Naive thymus-derived CD4-positive, alpha-beta T cell (primary cell): ENCODE measurements at regions not wholly inside any gene's neighbourhood (a gene's known extent, or its start where the extent isn't known, plus 50 kb on each side); places are given as distances from the start of the nearest gene placed in this dataset.
"Not testable (repeated sequence)": the region's sequence is repeated elsewhere in the genome, so short reads cannot be mapped to it uniquely, and the experiment has no call there.

Experiments
- ATAC-seq: fragments of 150-1000 bp; cut with Tn5 transposase; 2 replicates; pipeline ENCODE4 v1.10.0; 2021; ENCODE audit warnings: mild to moderate bottlenecking, moderate library complexity
- CTCF ChIA-PET: fragments of 350-600 bp; sonication (Branson Sonifier 250); formaldehyde crosslinking; loops from one replicate; lab custom pipeline; 2021; ENCODE audit warnings: antibody characterized with exemption; lab: Charles Lee
- POLR2A ChIA-PET: fragments of 350-600 bp; sonication (Branson Sonifier 250); formaldehyde crosslinking; loops from one replicate; lab custom pipeline; 2021; ENCODE audit warnings: antibody characterized with exemption, inconsistent platforms; lab: Charles Lee
- DNase-seq, 9 donors: peaks; one replicate each; pipeline versions ENCODE4 v3.0.0 to v3.0.0-alpha.2; 2020 to 2022; ENCODE audit warnings: mixed read lengths in 1 of 9
- H3K27ac ChIP-seq: one replicate; pipeline ENCODE4 v1.7.0; 2013; ENCODE audit warnings: mild to moderate bottlenecking, low read depth, low read length, moderate library complexity
- H3K27me3 ChIP-seq, 2 donors: one replicate each; pipeline ENCODE4 v1.7.0; 2013; ENCODE audit warnings: low read length in 2 of 2, mild to moderate bottlenecking in 2 of 2, moderate library complexity in 2 of 2; ENCODE audit not compliant: control insufficient read depth in 2 of 2, insufficient read depth in 2 of 2
- H3K36me3 ChIP-seq, 3 experiments: 1 replicate in 2 of 3; 2 replicates in 1 of 3; pipeline ENCODE4 v1.7.0; 2013; ENCODE audit warnings: low read length in 3 of 3, mild to moderate bottlenecking in 3 of 3, moderate library complexity in 1 of 3; ENCODE audit not compliant: insufficient read depth in 3 of 3, control insufficient read depth in 2 of 3
- H3K4me1 ChIP-seq, 2 donors: one replicate each; pipeline ENCODE4 v1.7.0; 2013; ENCODE audit warnings: low read length in 2 of 2, mild to moderate bottlenecking in 2 of 2, moderate library complexity in 1 of 2; ENCODE audit not compliant: control insufficient read depth in 2 of 2, insufficient read depth in 2 of 2
- H3K4me3 ChIP-seq: 2 replicates; pipeline ENCODE4 v1.7.0; 2013; ENCODE audit warnings: mild to moderate bottlenecking, low read length
- H3K9me3 ChIP-seq, 3 experiments: 1 replicate in 2 of 3; 2 replicates in 1 of 3; pipeline ENCODE4 v1.7.0; 2013; ENCODE audit warnings: low read length in 3 of 3; ENCODE audit not compliant: control insufficient read depth in 2 of 3
- H3K27ac Mint-ChIP-seq, 9 donors: one replicate each; pipeline ENCODE4 v1.8.0; 2020 to 2022; ENCODE audit warnings: mixed read lengths in 9 of 9, mild to moderate bottlenecking in 8 of 9, moderate library complexity in 5 of 9, inconsistent platforms in 2 of 9
- H3K27me3 Mint-ChIP-seq, 5 donors: one replicate each; pipeline ENCODE4 v1.8.0; 2021 to 2022; ENCODE audit warnings: mixed read lengths in 5 of 5, mild to moderate bottlenecking in 1 of 5
- H3K36me3 Mint-ChIP-seq, 5 donors: one replicate each; pipeline ENCODE4 v1.8.0; 2020 to 2022; ENCODE audit warnings: mixed read lengths in 5 of 5, mild to moderate bottlenecking in 3 of 5, inconsistent platforms in 1 of 5
- H3K4me1 Mint-ChIP-seq, 7 donors: one replicate each; pipeline ENCODE4 v1.8.0; 2020 to 2022; ENCODE audit warnings: mixed read lengths in 7 of 7, mild to moderate bottlenecking in 3 of 7, inconsistent platforms in 1 of 7
- H3K4me3 Mint-ChIP-seq, 10 donors: one replicate each; pipeline ENCODE4 v1.8.0; 2020 to 2022; ENCODE audit warnings: mild to moderate bottlenecking in 10 of 10, mixed read lengths in 10 of 10, moderate library complexity in 6 of 10, inconsistent platforms in 2 of 10
- H3K9me3 Mint-ChIP-seq, 11 donors: one replicate each; pipeline ENCODE4 v1.8.0; 2020 to 2022; ENCODE audit warnings: mixed read lengths in 11 of 11, mild to moderate bottlenecking in 4 of 11, inconsistent platforms in 1 of 11, moderate library complexity in 1 of 11
- intact Hi-C, 2 donors: fragments of 100-400 bp; cut with micrococcal nuclease; formaldehyde crosslinking; loops; one replicate each; pipeline ENCODE4 v1.15.1; 2023

DNA sequence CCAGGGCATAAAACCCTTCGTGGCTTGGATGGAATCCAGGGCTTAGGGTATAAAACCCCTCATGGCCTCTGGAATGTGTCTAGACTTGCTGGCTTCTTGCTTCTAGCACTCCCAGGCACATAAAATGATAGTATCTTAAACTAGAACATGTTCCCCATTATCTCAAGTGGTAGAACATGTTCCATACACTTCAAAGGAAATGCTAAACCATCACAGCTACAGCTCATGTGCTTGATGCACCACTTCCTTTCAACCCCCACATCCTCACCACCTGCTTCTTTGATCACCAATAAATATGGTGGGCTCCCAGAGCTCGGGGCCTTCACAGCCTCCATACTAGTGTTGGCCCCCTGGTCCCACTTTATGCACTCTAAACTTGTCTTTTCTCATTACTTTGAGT is 204.3 kb downstream of the UXS1 start:
- H3K36me3 Mint-ChIP-seq = peaks cover 11 to 39% (median 18%) of the 10 kb centered on the region in 5 donors
- H3K27me3 Mint-ChIP-seq, ATAC-seq, H3K4me3 ChIP-seq, H3K36me3 ChIP-seq, H3K27ac ChIP-seq, H3K27me3 ChIP-seq: not testable (repeated sequence)
- H3K9me3 Mint-ChIP-seq = peaks cover 20 to 60% (median 38%) of the 10 kb centered on the region in 11 donors
- H3K27ac Mint-ChIP-seq = peak overlapping the region in 6 of 9 donors; percentile 26 to 74 (median 50)
- DNase-seq = peak in 6 of 9 donors; percentile 12 to 69 (median 42)
- H3K4me3 Mint-ChIP-seq = peak overlapping the region in 8 of 10 donors; percentile 12 to 71 (median 56)
- intact Hi-C loops = loop anchor here in 1 of 2 donors (5.0 kb wide), 1 partner anchor 67 kb away; no protein-coding TSS in a partner anchor
- Histone ChIP-seq H3K9me3 (peaks cover 5 to 50% (median 8%) of the 10 kb centered on the region in 3 experiments), H3K4me1 (peaks cover 7 to 27% of the 10 kb centered on the region in 2 donors)
- peaks cover 6 to 91% (median 57%) of the 10 kb centered on the region in 7 donors for H3K4me1 Mint-ChIP-seq
- CTCF ChIA-PET = interaction anchor here (0.7 to 0.9 kb wide), 2 partner anchors 52 to 56 kb away, joined by 3 to 4 read pairs; no protein-coding TSS in a partner anchor
- POLR2A ChIA-PET = interaction anchor here (0.5 to 2.1 kb wide), 4 partner anchors 16 to 56 kb away, joined by 3 to 5 read pairs (median 4); no protein-coding TSS in a partner anchor

DNA sequence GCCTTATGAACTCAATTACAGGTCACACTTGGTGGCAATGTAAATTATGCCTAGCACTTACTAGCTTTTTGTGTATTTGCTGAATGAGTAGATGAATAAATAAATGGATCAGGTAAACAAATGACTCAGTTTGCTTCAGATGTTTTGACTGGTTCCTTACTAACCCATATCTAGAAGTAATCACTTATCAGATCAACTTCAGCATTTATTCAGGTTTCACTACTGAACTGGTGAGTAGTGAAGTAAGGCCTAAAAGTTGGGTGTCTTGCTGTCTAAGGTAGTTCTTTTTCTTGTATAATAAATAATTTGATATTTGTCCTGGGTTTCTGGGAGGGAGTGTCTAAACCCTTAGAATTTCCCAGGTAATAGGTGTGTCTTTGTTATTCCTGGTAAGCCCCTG is 205.0 kb downstream of the UXS1 start:
- Mint-ChIP-seq H3K9me3 (peaks cover 20 to 53% (median 37%) of the 10 kb centered on the region in 11 donors), H3K4me1 (peaks cover 6 to 89% (median 57%) of the 10 kb centered on the region in 7 donors), H3K27ac (peak overlapping the region in 2 of 9 donors; percentile 16 to 74), H3K4me3 (peak overlapping the region in 4 of 10 donors; percentile 21 to 71 (median 44)), H3K36me3 (peaks cover 9 to 33% (median 19%) of the 10 kb centered on the region in 5 donors), H3K27me3 (no peaks in the 10 kb centered on the region)
- ChIA-PET CTCF (interaction anchor here (0.7 kb wide), 1 partner anchor 53 kb away, joined by 4 read pairs; no protein-coding TSS in a partner anchor), POLR2A (interaction anchor here (0.5 to 1.4 kb wide), 3 partner anchors 17 to 152 kb away, joined by 3 to 4 read pairs (median 3); no protein-coding TSS in a partner anchor)
- no peak overlapping the region for H3K4me3 ChIP-seq
- intact Hi-C loops = loop anchor here in 1 of 2 donors (5.0 kb wide), 1 partner anchor 68 kb away; no protein-coding TSS in a partner anchor
- ATAC-seq = no peak
- H3K4me1 ChIP-seq = peaks cover 7 to 27% of the 10 kb centered on the region in 2 donors
- H3K36me3 ChIP-seq = no peaks in the 10 kb centered on the region
- no peak for DNase-seq
- peaks cover 5 to 43% (median 5%) of the 10 kb centered on the region in 3 experiments for H3K9me3 ChIP-seq
- no peaks in the 10 kb centered on the region for H3K27me3 ChIP-seq
- H3K27ac ChIP-seq = no peak overlapping the region

DNA sequence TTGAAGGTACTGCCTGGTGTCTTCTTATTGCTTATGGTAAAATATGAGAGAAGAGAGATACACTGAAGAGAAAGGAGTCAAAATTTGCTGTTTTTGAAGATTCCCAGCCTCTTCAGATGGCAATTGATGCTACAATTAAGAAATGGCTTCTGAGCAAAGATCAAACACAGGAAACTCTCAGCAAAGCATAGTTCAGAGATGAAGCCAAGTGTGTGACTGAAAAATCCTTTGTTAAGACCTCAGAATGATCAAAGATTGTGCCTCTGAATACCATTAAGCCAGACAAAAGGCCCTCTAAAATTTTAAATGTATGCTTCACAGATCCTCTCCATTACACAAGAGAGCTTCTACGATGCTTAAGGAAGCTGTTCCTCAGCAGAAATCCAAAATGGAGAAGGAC is 216.3 kb downstream of the UXS1 start:
- Histone ChIP-seq H3K27ac (peak overlapping the region; percentile 4), H3K9me3 (no peaks in the 10 kb centered on the region), H3K27me3 (no peaks in the 10 kb centered on the region), H3K4me3 (no peak overlapping the region), H3K4me1 (peaks cover 0 to 37% of the 10 kb centered on the region in 2 donors), H3K36me3 (no peaks in the 10 kb centered on the region)
- peaks cover 0 to 2% (median 0%) of the 10 kb centered on the region in 5 donors for H3K27me3 Mint-ChIP-seq
- peak; percentile 57 for ATAC-seq
- ChIA-PET CTCF (interaction anchor here (0.7 kb wide), 1 partner anchor 59 kb away, joined by 3 read pairs; no protein-coding TSS in a partner anchor), POLR2A (interaction anchor here (0.8 to 2.1 kb wide), 4 partner anchors 8 to 50 kb away, joined by 3 to 8 read pairs (median 4); no protein-coding TSS in a partner anchor)
- peaks cover 0 to 3% (median 0%) of the 10 kb centered on the region in 5 donors for H3K36me3 Mint-ChIP-seq
- peak overlapping the region in 7 of 10 donors; percentile 1 to 52 (median 19) for H3K4me3 Mint-ChIP-seq
- H3K4me1 Mint-ChIP-seq = peaks cover 6 to 69% (median 55%) of the 10 kb centered on the region in 7 donors
- intact Hi-C loops = loop anchor here in 1 of 2 donors (1.0 to 5.0 kb wide), 3 partner anchors 8 to 401 kb away; no protein-coding TSS in a partner anchor
- peak in 5 of 9 donors; percentile 21 to 34 (median 30) for DNase-seq
- H3K9me3 Mint-ChIP-seq = peaks cover 0 to 4% (median 0%) of the 10 kb centered on the region in 11 donors
- H3K27ac Mint-ChIP-seq = peak overlapping the region in 8 of 9 donors; percentile 67 to 86 (median 80)

DNA sequence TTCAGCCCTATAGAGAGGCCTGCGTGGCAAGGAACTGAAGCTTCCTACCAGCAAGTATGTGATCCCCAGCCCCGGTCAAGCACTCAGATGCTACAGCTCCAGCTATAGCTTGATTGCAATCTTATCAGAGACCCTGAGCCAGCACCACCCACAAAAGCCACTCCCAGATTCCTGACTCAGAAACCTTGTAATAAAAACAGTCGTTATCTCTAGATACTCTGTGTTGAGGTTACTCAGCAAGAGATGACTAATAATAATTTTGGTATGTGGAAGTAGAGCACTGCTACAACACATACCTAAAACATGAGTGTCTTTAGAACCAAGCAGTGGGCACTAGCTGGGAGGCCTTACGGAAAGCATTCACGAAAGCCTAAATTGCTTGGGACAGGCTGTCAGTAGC is 216.9 kb downstream of the UXS1 start:
- H3K4me1 Mint-ChIP-seq = peaks cover 7 to 75% (median 59%) of the 10 kb centered on the region in 7 donors
- no peak overlapping the region for H3K27ac ChIP-seq
- H3K4me3 ChIP-seq = no peak overlapping the region
- H3K36me3 Mint-ChIP-seq = peaks cover 0 to 3% (median 0%) of the 10 kb centered on the region in 5 donors
- peaks cover 0 to 2% (median 0%) of the 10 kb centered on the region in 5 donors for H3K27me3 Mint-ChIP-seq
- no peaks in the 10 kb centered on the region for H3K27me3 ChIP-seq
- ATAC-seq (no peak), DNase-seq (no peak)
- peaks cover 0 to 41% of the 10 kb centered on the region in 2 donors for H3K4me1 ChIP-seq
- H3K9me3 ChIP-seq = no peaks in the 10 kb centered on the region
- peaks cover 0 to 4% (median 0%) of the 10 kb centered on the region in 11 donors for H3K9me3 Mint-ChIP-seq
- peak overlapping the region in 8 of 9 donors; percentile 66 to 89 (median 83) for H3K27ac Mint-ChIP-seq
- ChIA-PET POLR2A (interaction anchor here (2.1 kb wide), 1 partner anchor 9 kb away, joined by 8 read pairs; no protein-coding TSS in a partner anchor), CTCF (no interaction called here)
- no peaks in the 10 kb centered on the region for H3K36me3 ChIP-seq
- intact Hi-C loops = loop anchor here in 1 of 2 donors (5.0 kb wide), 2 partner anchors 120 to 400 kb away; no protein-coding TSS in a partner anchor
- peak overlapping the region in 6 of 10 donors; percentile 4 to 52 (median 16) for H3K4me3 Mint-ChIP-seq

DNA sequence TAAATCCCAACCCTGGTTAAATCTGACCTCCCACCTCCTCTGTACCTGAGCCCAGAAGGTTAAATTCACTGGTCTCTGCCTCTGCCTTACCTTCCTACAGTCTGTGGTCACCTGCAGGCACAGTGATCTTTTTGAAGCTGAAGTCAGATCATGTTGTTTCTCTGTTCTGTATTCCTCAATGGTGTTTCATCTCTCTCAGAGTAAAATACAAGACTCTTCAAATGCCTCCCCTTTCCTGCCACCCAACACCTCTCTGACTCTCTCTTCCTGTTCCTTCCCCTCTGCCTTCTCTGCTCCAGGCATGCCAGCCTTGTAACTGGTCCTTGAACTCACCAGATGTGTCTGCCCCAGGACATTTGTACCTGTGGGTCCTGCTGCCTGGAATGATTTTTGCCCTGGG is 219.3 kb downstream of the UXS1 start:
- H3K27me3 ChIP-seq = no peaks in the 10 kb centered on the region
- ATAC-seq = no peak
- peaks cover 0 to 2% (median 0%) of the 10 kb centered on the region in 5 donors for H3K27me3 Mint-ChIP-seq
- ChIA-PET POLR2A (interaction anchor here (0.9 to 1.2 kb wide), 2 partner anchors 95 to 186 kb away, joined by 3 to 4 read pairs; no protein-coding TSS in a partner anchor), CTCF (interaction anchor here (0.6 to 0.7 kb wide), 2 partner anchors 66 to 122 kb away, joined by 3 to 4 read pairs; no protein-coding TSS in a partner anchor)
- peak overlapping the region in 8 of 9 donors; percentile 78 to 93 (median 88) for H3K27ac Mint-ChIP-seq
- H3K4me3 ChIP-seq = no peak overlapping the region
- DNase-seq = peak in 5 of 9 donors; percentile 27 to 45 (median 40)
- peaks cover 0 to 3% (median 0%) of the 10 kb centered on the region in 5 donors for H3K36me3 Mint-ChIP-seq
- no peaks in the 10 kb centered on the region for H3K9me3 ChIP-seq
- H3K9me3 Mint-ChIP-seq = peaks cover 0 to 4% (median 0%) of the 10 kb centered on the region in 11 donors
- H3K27ac ChIP-seq = peak overlapping the region; percentile 9
- H3K4me3 Mint-ChIP-seq = peak overlapping the region in 9 of 10 donors; percentile 30 to 82 (median 69)
- peaks cover 12 to 96% (median 64%) of the 10 kb centered on the region in 7 donors for H3K4me1 Mint-ChIP-seq
- peaks cover 0 to 54% of the 10 kb centered on the region in 2 donors for H3K4me1 ChIP-seq
- intact Hi-C loops = loop anchor here in 1 of 2 donors (5.0 kb wide), 3 partner anchors 82 to 398 kb away; no protein-coding TSS in a partner anchor
- no peaks in the 10 kb centered on the region for H3K36me3 ChIP-seq

DNA sequence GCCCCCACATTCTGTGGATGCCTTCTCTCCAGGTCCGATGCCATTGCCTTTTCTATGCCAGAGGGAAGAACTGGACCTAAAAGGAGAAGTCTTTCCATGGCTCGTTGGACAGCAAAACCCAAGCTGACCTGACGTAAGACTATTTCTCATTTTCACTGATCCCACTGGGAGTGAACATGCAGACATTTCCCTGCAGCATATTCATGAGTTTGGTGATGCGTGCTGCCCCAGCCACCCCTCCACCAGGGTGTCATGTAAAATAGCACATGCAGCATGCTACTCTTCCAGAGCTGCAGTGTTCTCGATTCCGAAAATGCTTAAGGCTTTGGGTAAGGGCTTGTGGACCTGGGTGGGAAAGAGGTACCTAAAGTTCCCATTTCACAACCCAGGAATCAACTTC is 221.2 kb downstream of the UXS1 start:
- ATAC-seq = no peak
- Histone ChIP-seq H3K4me1 (peaks cover 0 to 47% of the 10 kb centered on the region in 2 donors), H3K27me3 (no peaks in the 10 kb centered on the region), H3K9me3 (no peaks in the 10 kb centered on the region), H3K27ac (no peak overlapping the region), H3K4me3 (no peak overlapping the region), H3K36me3 (no peaks in the 10 kb centered on the region)
- Mint-ChIP-seq H3K27ac (peak overlapping the region in 1 of 9 donors; percentile 37), H3K9me3 (peaks cover 0 to 4% (median 0%) of the 10 kb centered on the region in 11 donors), H3K27me3 (peaks cover 0 to 2% (median 0%) of the 10 kb centered on the region in 5 donors), H3K4me3 (no peak overlapping the region), H3K4me1 (peaks cover 12 to 90% (median 59%) of the 10 kb centered on the region in 7 donors), H3K36me3 (no peaks in the 10 kb centered on the region)
- intact Hi-C loops = loop anchor here in 1 of 2 donors (5.0 kb wide), 1 partner anchor 84 kb away; no protein-coding TSS in a partner anchor
- CTCF ChIA-PET = no interaction called here
- POLR2A ChIA-PET = no interaction called here
- DNase-seq = no peak
